ENCODE measurements at regions not wholly inside any gene's neighbourhood (a gene's known extent, or its start where the extent isn't known, plus 50 kb on each side); places are given as distances from the start of the nearest gene placed in this dataset.

DNA sequence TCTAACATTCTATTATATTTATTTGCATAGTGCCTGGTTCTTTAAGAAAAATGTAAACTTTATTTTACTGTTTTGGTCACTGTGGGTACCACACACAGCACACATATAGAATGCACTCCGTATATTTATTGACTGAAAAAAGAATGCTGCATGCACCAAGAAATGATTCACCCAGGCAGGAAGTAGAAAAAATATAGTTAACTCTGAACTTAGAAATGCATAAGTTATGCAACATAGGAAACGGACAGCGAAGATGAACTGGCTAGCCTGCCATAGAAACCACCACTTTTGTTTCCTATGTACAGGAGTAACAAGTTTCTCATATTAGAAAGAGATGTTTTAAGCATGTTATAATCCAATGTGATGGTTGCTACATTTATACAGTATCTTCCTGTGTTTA lies 635.8 kb downstream of the DSC3 start:
- no peaks in the 10 kb centered on the region for H3K79me2 ChIP-seq (ENCODE audit: insufficient read depth, low read length)
- no peak overlapping the region for H3K9ac ChIP-seq (ENCODE audit: insufficient read depth, low read depth, low read length)
- H3K4me1 ChIP-seq (ENCODE audit: insufficient read depth, low read length) = no peaks in the 10 kb centered on the region
- no TSS peak for BruUV-seq (replicated peaks)
- H2AFZ ChIP-seq (ENCODE audit: low read length) = no peak overlapping the region
- POLR2A ChIA-PET = no interaction called here
- under 1% methylated on average over 3 of the region's 3 CpGs for WGBS (ENCODE audit: low lambda C conversion rate)
- intact Hi-C loops (cut with micrococcal nuclease; ENCODE audit: unreplicated experiment) (no loop called here), in situ Hi-C loops (cut with HindIII; ENCODE audit: extremely low pct_ligation_motif_present, low pct_unique_long_range_greater_than_20kb) (no loop called here)
- TF ChIP-seq, protein P1, sequence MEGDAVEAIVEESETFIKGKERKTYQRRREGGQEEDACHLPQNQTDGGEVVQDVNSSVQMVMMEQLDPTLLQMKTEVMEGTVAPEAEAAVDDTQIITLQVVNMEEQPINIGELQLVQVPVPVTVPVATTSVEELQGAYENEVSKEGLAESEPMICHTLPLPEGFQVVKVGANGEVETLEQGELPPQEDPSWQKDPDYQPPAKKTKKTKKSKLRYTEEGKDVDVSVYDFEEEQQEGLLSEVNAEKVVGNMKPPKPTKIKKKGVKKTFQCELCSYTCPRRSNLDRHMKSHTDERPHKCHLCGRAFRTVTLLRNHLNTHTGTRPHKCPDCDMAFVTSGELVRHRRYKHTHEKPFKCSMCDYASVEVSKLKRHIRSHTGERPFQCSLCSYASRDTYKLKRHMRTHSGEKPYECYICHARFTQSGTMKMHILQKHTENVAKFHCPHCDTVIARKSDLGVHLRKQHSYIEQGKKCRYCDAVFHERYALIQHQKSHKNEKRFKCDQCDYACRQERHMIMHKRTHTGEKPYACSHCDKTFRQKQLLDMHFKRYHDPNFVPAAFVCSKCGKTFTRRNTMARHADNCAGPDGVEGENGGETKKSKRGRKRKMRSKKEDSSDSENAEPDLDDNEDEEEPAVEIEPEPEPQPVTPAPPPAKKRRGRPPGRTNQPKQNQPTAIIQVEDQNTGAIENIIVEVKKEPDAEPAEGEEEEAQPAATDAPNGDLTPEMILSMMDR (CRISPR knock-in tag; IDR thresholded peaks at IDR 0.05) = no peak
- no peak for TF ChIP-seq ZNF224 (CRISPR knock-in tag; IDR thresholded peaks at IDR 0.05)
- TF ChIP-seq GPN1 (CRISPR knock-in tag; IDR thresholded peaks at IDR 0.05; ENCODE audit: borderline replicate concordance) = no peak
- no peak for TF ChIP-seq HMG20A (CRISPR knock-in tag; IDR thresholded peaks at IDR 0.05; ENCODE audit: borderline replicate concordance)
- TF ChIP-seq, protein P2, sequence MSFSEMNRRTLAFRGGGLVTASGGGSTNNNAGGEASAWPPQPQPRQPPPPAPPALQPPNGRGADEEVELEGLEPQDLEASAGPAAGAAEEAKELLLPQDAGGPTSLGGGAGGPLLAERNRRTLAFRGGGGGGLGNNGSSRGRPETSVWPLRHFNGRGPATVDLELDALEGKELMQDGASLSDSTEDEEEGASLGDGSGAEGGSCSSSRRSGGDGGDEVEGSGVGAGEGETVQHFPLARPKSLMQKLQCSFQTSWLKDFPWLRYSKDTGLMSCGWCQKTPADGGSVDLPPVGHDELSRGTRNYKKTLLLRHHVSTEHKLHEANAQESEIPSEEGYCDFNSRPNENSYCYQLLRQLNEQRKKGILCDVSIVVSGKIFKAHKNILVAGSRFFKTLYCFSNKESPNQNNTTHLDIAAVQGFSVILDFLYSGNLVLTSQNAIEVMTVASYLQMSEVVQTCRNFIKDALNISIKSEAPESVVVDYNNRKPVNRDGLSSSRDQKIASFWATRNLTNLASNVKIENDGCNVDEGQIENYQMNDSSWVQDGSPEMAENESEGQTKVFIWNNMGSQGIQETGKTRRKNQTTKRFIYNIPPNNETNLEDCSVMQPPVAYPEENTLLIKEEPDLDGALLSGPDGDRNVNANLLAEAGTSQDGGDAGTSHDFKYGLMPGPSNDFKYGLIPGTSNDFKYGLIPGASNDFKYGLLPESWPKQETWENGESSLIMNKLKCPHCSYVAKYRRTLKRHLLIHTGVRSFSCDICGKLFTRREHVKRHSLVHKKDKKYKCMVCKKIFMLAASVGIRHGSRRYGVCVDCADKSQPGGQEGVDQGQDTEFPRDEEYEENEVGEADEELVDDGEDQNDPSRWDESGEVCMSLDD (CRISPR knock-in tag; IDR thresholded peaks at IDR 0.05; ENCODE audit: borderline replicate concordance) = no peak
- no peak for TF ChIP-seq SMC3 (IDR thresholded peaks at IDR 0.05; ENCODE audit: low read length)
- TF ChIP-seq ZNF839 (CRISPR knock-in tag; IDR thresholded peaks at IDR 0.05; ENCODE audit: borderline replicate concordance) = no peak
- no peak for TF ChIP-seq ZNF337 (CRISPR knock-in tag; IDR thresholded peaks at IDR 0.05; ENCODE audit: borderline replicate concordance, low read depth)
- CTCF ChIA-PET (ENCODE audit: low intra/inter-chr PET ratio, low total read pairs) = no interaction called here
- no peak overlapping the region for H3K4me2 ChIP-seq (ENCODE audit: low read depth, low read length)
- H4K20me1 ChIP-seq (ENCODE audit: insufficient read depth, low read length) = no peaks in the 10 kb centered on the region
- ATAC-seq (no peak), FAIRE-seq (no peak), DNase-seq (ENCODE audit: low spot score) (no peak)
- no peak overlapping the region for H3K27ac ChIP-seq (ENCODE audit: extremely low read length, insufficient read depth, low read length)
- no peaks in the 10 kb centered on the region for H3K36me3 ChIP-seq (replicated peaks in 1 of 2; ENCODE audit: control insufficient read depth in 1 of 2, insufficient read depth in 2 of 2, low read length in 2 of 2)
- no peaks in the 10 kb centered on the region for H3K27me3 ChIP-seq (ENCODE audit: control insufficient read depth in 1 of 2, insufficient read depth in 2 of 2, low read length in 2 of 2)
- peaks cover 9% of the 10 kb centered on the region; the same call in 1 of the 2 replicates for H3K9me3 ChIP-seq (ENCODE audit: low read length)
- H3K4me3 ChIP-seq (replicated peaks in 1 of 3; ENCODE audit: insufficient read depth in 1 of 3, low read depth in 2 of 3, low read length in 3 of 3) = no peak overlapping the region
